ENCODE measurements at regions not wholly inside any gene's neighbourhood (a gene's known extent, or its start where the extent isn't known, plus 50 kb on each side); places are given as distances from the start of the nearest gene placed in this dataset.

- TF ChIP-seq CTCF (IDR thresholded peaks at IDR 0.05): no peak
- no peak for TF ChIP-seq POLR2A (IDR thresholded peaks at IDR 0.05)
Measured at GRCh38 chr5:6843821-6844220, 130.6 kb downstream of the TENT4A start.

Measured in esophagus squamous epithelium (tissue), 4 donors.